ENCODE measurements at regions not wholly inside any gene's neighbourhood (a gene's known extent, or its start where the extent isn't known, plus 50 kb on each side); places are given as distances from the start of the nearest gene placed in this dataset.

DNA sequence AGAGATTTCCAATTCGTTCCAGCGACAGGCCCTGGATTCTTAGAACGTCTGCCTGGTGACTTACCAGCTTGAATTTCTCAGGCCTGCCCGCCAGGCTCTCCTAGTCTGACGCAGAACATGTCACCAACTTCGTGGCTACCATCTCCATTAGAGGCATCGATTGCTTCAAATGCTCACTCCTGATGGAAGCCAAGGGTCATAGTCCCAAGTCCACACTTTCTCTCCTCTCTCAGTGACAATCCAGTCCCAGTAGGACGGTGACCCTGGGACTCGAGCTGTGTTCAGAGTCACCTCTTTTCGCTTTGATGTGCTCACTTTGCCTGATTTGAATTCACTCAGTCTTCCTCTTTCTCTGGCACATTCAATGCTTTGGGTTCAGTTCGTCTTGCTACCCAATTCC, 94.8 kb downstream of the GADD45G start:
- H3K27ac ChIP-seq (ENCODE audit: low read depth, low read length), result no peak overlapping the region
- no peak overlapping the region for H3K4me3 ChIP-seq (replicated peaks in 1 of 2; ENCODE audit: low read depth in 1 of 2, low read length in 2 of 2)
- peaks cover 17% of the 10 kb centered on the region for H3K27me3 ChIP-seq (ENCODE audit: insufficient read depth, low read length)
- H4K20me1 ChIP-seq (ENCODE audit: insufficient read depth), result no peaks in the 10 kb centered on the region
- intact Hi-C loops (cut with micrococcal nuclease), result no loop called here
- H3K9me2 ChIP-seq (ENCODE audit: insufficient read depth), result no peaks in the 10 kb centered on the region
- ATAC-seq, result no peak
- H3K9ac ChIP-seq (ENCODE audit: low read length), result no peak overlapping the region
- H3K79me2 ChIP-seq (ENCODE audit: insufficient read depth, low read length), result no peaks in the 10 kb centered on the region
- no peaks in the 10 kb centered on the region for H3K36me3 ChIP-seq (ENCODE audit: control insufficient read depth in 1 of 2, insufficient read depth in 2 of 2, low read length in 2 of 2)
- BruUV-seq (replicated peaks), result no TSS peak
- POLR2A ChIA-PET, result no interaction called here
- CTCF ChIA-PET, result no interaction called here
- H3K4me2 ChIP-seq (ENCODE audit: low read length), result no peak overlapping the region
- no peak for TF ChIP-seq FOSL1 (IDR thresholded peaks at IDR 0.05; ENCODE audit: low read depth)
- TF ChIP-seq ELF1 (IDR thresholded peaks at IDR 0.05; ENCODE audit: borderline replicate concordance, low read depth), result no peak
- TF ChIP-seq POLR2AphosphoS5 (IDR thresholded peaks at IDR 0.05; ENCODE audit: low read depth, low read length), result no peak
- no peak for TF ChIP-seq SRF (IDR thresholded peaks at IDR 0.05; ENCODE audit: low read depth)
- no peak for TF ChIP-seq CBX3 (IDR thresholded peaks at IDR 0.05; ENCODE audit: low read depth)
- no peak for TF ChIP-seq RAD21 (IDR thresholded peaks at IDR 0.05; ENCODE audit: low read depth)
- TF ChIP-seq ZBTB33 (IDR thresholded peaks at IDR 0.05; ENCODE audit: extremely low read depth, insufficient replicate concordance, low read length), result no peak
- H3K4me1 ChIP-seq (ENCODE audit: control insufficient read depth in 1 of 2, insufficient read depth in 2 of 2, low read length in 2 of 2), result no peaks in the 10 kb centered on the region
- H3K9me3 ChIP-seq (ENCODE audit: control insufficient read depth in 1 of 2, insufficient read depth in 1 of 2, low read depth in 1 of 2, low read length in 2 of 2), result no peaks in the 10 kb centered on the region
- no peak for DNase-seq (ENCODE audit: low read depth, low spot score)
- H2AFZ ChIP-seq (ENCODE audit: low read depth, low read length, poor library complexity, severe bottlenecking), result no peak overlapping the region
- RAD21 ChIA-PET (ENCODE audit: low non-redundant PET in 1 of 2, low total read pairs in 2 of 2, uncharacterized antibody in 2 of 2, unreplicated experiment in 2 of 2), result no interaction called here

- H4K20me1 ChIP-seq (ENCODE audit: insufficient read depth), result no peaks in the 10 kb centered on the region
- no peak for DNase-seq (ENCODE audit: low read depth, low spot score)
- H3K9me3 ChIP-seq (ENCODE audit: control insufficient read depth in 1 of 2, insufficient read depth in 1 of 2, low read depth in 1 of 2, low read length in 2 of 2), result no peaks in the 10 kb centered on the region
- intact Hi-C loops (cut with micrococcal nuclease), result no loop called here
- H3K4me3 ChIP-seq (replicated peaks in 1 of 2; ENCODE audit: low read depth in 1 of 2, low read length in 2 of 2), result no peak overlapping the region
- no peaks in the 10 kb centered on the region for H3K9me2 ChIP-seq (ENCODE audit: insufficient read depth)
- no peaks in the 10 kb centered on the region for H3K4me1 ChIP-seq (ENCODE audit: control insufficient read depth in 1 of 2, insufficient read depth in 2 of 2, low read length in 2 of 2)
- POLR2A ChIA-PET, result no interaction called here
- no peaks in the 10 kb centered on the region for H3K36me3 ChIP-seq (ENCODE audit: control insufficient read depth in 1 of 2, insufficient read depth in 2 of 2, low read length in 2 of 2)
- no TSS peak for BruUV-seq (replicated peaks)
- H2AFZ ChIP-seq (ENCODE audit: low read depth, low read length, poor library complexity, severe bottlenecking), result no peak overlapping the region
- RAD21 ChIA-PET (ENCODE audit: low non-redundant PET in 1 of 2, low total read pairs in 2 of 2, uncharacterized antibody in 2 of 2, unreplicated experiment in 2 of 2), result no interaction called here
- CTCF ChIA-PET, result no interaction called here
- ATAC-seq, result no peak
- H3K4me2 ChIP-seq (ENCODE audit: low read length), result no peak overlapping the region
- H3K27ac ChIP-seq (ENCODE audit: low read depth, low read length), result no peak overlapping the region
- no peak for TF ChIP-seq EZH2phosphoT487 (IDR thresholded peaks at IDR 0.05; ENCODE audit: borderline replicate concordance)
- no peak for TF ChIP-seq FOSL1 (IDR thresholded peaks at IDR 0.05; ENCODE audit: low read depth)
- TF ChIP-seq ATF3 (IDR thresholded peaks at IDR 0.05), result no peak
- TF ChIP-seq ZNF274 (IDR thresholded peaks at IDR 0.05; ENCODE audit: low read depth, low read length), result no peak
- TF ChIP-seq, protein P1, sequence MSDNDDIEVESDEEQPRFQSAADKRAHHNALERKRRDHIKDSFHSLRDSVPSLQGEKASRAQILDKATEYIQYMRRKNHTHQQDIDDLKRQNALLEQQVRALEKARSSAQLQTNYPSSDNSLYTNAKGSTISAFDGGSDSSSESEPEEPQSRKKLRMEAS (IDR thresholded peaks at IDR 0.05), result no peak
- TF ChIP-seq ELF1 (IDR thresholded peaks at IDR 0.05; ENCODE audit: borderline replicate concordance, low read depth), result no peak
- no peak for TF ChIP-seq CTCF (IDR thresholded peaks at IDR 0.05 in 2 of 3, conservative IDR thresholded peaks at IDR 0.05 in 1 of 3; ENCODE audit: borderline replicate concordance in 1 of 3, insufficient read depth in 1 of 3, low read depth in 2 of 3, low read length in 2 of 3)
- TF ChIP-seq JUND (IDR thresholded peaks at IDR 0.05), result no peak
- TF ChIP-seq TCF7L2 (IDR thresholded peaks at IDR 0.05; ENCODE audit: borderline replicate concordance, extremely low read depth, insufficient read depth, insufficient read length), result no peak
- TF ChIP-seq EGR1 (IDR thresholded peaks at IDR 0.05; ENCODE audit: low read depth), result no peak
- H3K9ac ChIP-seq (ENCODE audit: low read length), result no peak overlapping the region
- H3K27me3 ChIP-seq (ENCODE audit: insufficient read depth, low read length), result peaks cover 31% of the 10 kb centered on the region
- H3K79me2 ChIP-seq (ENCODE audit: insufficient read depth, low read length), result no peaks in the 10 kb centered on the region
Measured at GRCh38 chr9:89701221-89701798, 96.5 kb downstream of the GADD45G start.
